ENCODE measurements at regions not wholly inside any gene's neighbourhood (a gene's known extent, or its start where the extent isn't known, plus 50 kb on each side); places are given as distances from the start of the nearest gene placed in this dataset.

GRCh38 chr12:107597695-107598410 is 87.7 kb upstream of the PWP1 start:
- no peaks in the 10 kb centered on the region for H3K36me3 Mint-ChIP-seq
- no peak for TF ChIP-seq CTCF (conservative IDR thresholded peaks at IDR 0.05)
- no peak overlapping the region for H3K27ac Mint-ChIP-seq
- peaks cover 5% of the 10 kb centered on the region for H3K4me1 Mint-ChIP-seq (ENCODE audit: unreplicated experiment)
- H3K9me3 Mint-ChIP-seq, result no peaks in the 10 kb centered on the region
- H3K27me3 Mint-ChIP-seq, result no peaks in the 10 kb centered on the region
- no peak for DNase-seq (ENCODE audit: extremely low spot score, unreplicated experiment)
- no peak overlapping the region for H3K4me3 Mint-ChIP-seq

GRCh38 chr12:107598906-107599305 is 86.7 kb upstream of the PWP1 start:
- TF ChIP-seq CTCF (conservative IDR thresholded peaks at IDR 0.05), result no peak
- H3K36me3 Mint-ChIP-seq, result no peaks in the 10 kb centered on the region
- no peak overlapping the region for H3K27ac Mint-ChIP-seq
- peaks cover 5% of the 10 kb centered on the region for H3K4me1 Mint-ChIP-seq (ENCODE audit: unreplicated experiment)
- H3K9me3 Mint-ChIP-seq, result no peaks in the 10 kb centered on the region
- no peaks in the 10 kb centered on the region for H3K27me3 Mint-ChIP-seq
- H3K4me3 Mint-ChIP-seq, result no peak overlapping the region
- no peak for DNase-seq (ENCODE audit: extremely low spot score, unreplicated experiment)

- H3K27ac Mint-ChIP-seq, result no peak overlapping the region
- no peak for TF ChIP-seq CTCF (conservative IDR thresholded peaks at IDR 0.05)
- H3K36me3 Mint-ChIP-seq, result no peaks in the 10 kb centered on the region
Observed at GRCh38 chr12:107600581-107601144, 84.9 kb upstream of the PWP1 start.

GRCh38 chr12:107602446-107602845 is 83.2 kb upstream of the PWP1 start:
- no peak overlapping the region for H3K27ac Mint-ChIP-seq
- H3K4me3 Mint-ChIP-seq, result no peak overlapping the region
- H3K9me3 Mint-ChIP-seq, result no peaks in the 10 kb centered on the region
- no peaks in the 10 kb centered on the region for H3K27me3 Mint-ChIP-seq
- H3K4me1 Mint-ChIP-seq (ENCODE audit: unreplicated experiment), result peaks cover 12% of the 10 kb centered on the region
- no peaks in the 10 kb centered on the region for H3K36me3 Mint-ChIP-seq
- no peak for DNase-seq (ENCODE audit: extremely low spot score, unreplicated experiment)
- no peak for TF ChIP-seq CTCF (conservative IDR thresholded peaks at IDR 0.05)

More at GRCh38 chr12:107600581-107601144, 84.9 kb upstream of the PWP1 start:
- no peak for DNase-seq (ENCODE audit: extremely low spot score, unreplicated experiment)
- peaks cover 8% of the 10 kb centered on the region for H3K4me1 Mint-ChIP-seq (ENCODE audit: unreplicated experiment)
- no peaks in the 10 kb centered on the region for H3K9me3 Mint-ChIP-seq
- H3K4me3 Mint-ChIP-seq, result no peak overlapping the region
- no peaks in the 10 kb centered on the region for H3K27me3 Mint-ChIP-seq

GRCh38 chr12:107605293-107605692 is 80.3 kb upstream of the PWP1 start:
- no peak for DNase-seq (ENCODE audit: extremely low spot score, unreplicated experiment)
- Mint-ChIP-seq H3K27ac (peak overlapping the region; percentile 19), H3K9me3 (no peaks in the 10 kb centered on the region), H3K36me3 (no peaks in the 10 kb centered on the region), H3K27me3 (no peaks in the 10 kb centered on the region), H3K4me3 (no peak overlapping the region), H3K4me1 (ENCODE audit: unreplicated experiment) (peaks cover 27% of the 10 kb centered on the region)
- no peak for TF ChIP-seq CTCF (conservative IDR thresholded peaks at IDR 0.05)

Measured in type B pancreatic cell (in vitro differentiated cells).